Astrocyte (in vitro differentiated cells and primary cell): ENCODE measurements at regions not wholly inside any gene's neighbourhood (a gene's known extent, or its start where the extent isn't known, plus 50 kb on each side); places are given as distances from the start of the nearest gene placed in this dataset.

Experiments
- DNase-seq: peaks from one replicate; pipeline ENCODE4 v3.0.0-alpha.2; 2010; ENCODE audit warnings: low read depth
- FAIRE-seq: peaks from 2 replicates; lab custom pipeline; 2011; peaks lifted over from hg19 to GRCh38; lab: Jason Lieb, UNC
- H2AFZ ChIP-seq: 2 replicates; pipeline ENCODE4 v1.6.0; 2012; ENCODE audit warnings: low read depth, low read length, inconsistent platforms
- H3K27ac ChIP-seq: 2 replicates; pipeline ENCODE4 v1.5.1; 2011; ENCODE audit warnings: low read depth, low read length, inconsistent platforms
- H3K27me3 ChIP-seq: 2 replicates; pipeline ENCODE4 v1.6.0; 2011; ENCODE audit warnings: low read length, inconsistent platforms; ENCODE audit not compliant: insufficient read depth
- H3K36me3 ChIP-seq: 2 replicates; pipeline ENCODE4 v1.5.1; 2011; ENCODE audit warnings: low read length, inconsistent platforms; ENCODE audit not compliant: insufficient read depth
- H3K4me1 ChIP-seq: 2 replicates; pipeline ENCODE4 v1.5.1; 2011; ENCODE audit warnings: low read length, inconsistent platforms; ENCODE audit not compliant: insufficient read depth
- H3K4me2 ChIP-seq: 2 replicates; pipeline ENCODE4 v1.6.0; 2012; ENCODE audit warnings: low read length, inconsistent platforms
- H3K4me3 ChIP-seq: 2 replicates; pipeline ENCODE4 v1.5.1; 2011; ENCODE audit warnings: low read depth, mild to moderate bottlenecking, low read length, inconsistent platforms; ENCODE audit not compliant: insufficient read depth
- H3K79me2 ChIP-seq: 2 replicates; pipeline ENCODE4 v1.6.0; 2012; ENCODE audit warnings: mild to moderate bottlenecking, low read length, inconsistent platforms; ENCODE audit not compliant: insufficient read depth
- H3K9ac ChIP-seq: 2 replicates; pipeline ENCODE4 v1.6.0; 2012; ENCODE audit warnings: mild to moderate bottlenecking, low read length, inconsistent platforms
- H3K9me3 ChIP-seq: 2 replicates; pipeline ENCODE4 v1.5.1; 2012; ENCODE audit warnings: low read depth, mild to moderate bottlenecking, low read length, inconsistent platforms; ENCODE audit not compliant: insufficient read depth
- H4K20me1 ChIP-seq: 2 replicates; pipeline ENCODE4 v1.6.0; 2012; ENCODE audit warnings: low read length, inconsistent platforms; ENCODE audit not compliant: insufficient read depth
- H3K27ac Mint-ChIP-seq: one replicate; pipeline ENCODE4 v1.8.0; 2021; ENCODE audit warnings: mild to moderate bottlenecking, mixed read lengths; ENCODE audit not compliant: unreplicated experiment
- H3K27me3 Mint-ChIP-seq: one replicate; pipeline ENCODE4 v1.8.0; 2021; ENCODE audit warnings: low read depth, mixed read lengths; ENCODE audit not compliant: unreplicated experiment
- H3K36me3 Mint-ChIP-seq: one replicate; pipeline ENCODE4 v1.8.0; 2021; ENCODE audit warnings: low read depth, mixed read lengths; ENCODE audit not compliant: unreplicated experiment
- H3K4me1 Mint-ChIP-seq: one replicate; pipeline ENCODE4 v1.8.0; 2021; ENCODE audit warnings: low read depth, mixed read lengths; ENCODE audit not compliant: unreplicated experiment
- H3K4me3 Mint-ChIP-seq: one replicate; pipeline ENCODE4 v1.8.0; 2021; ENCODE audit warnings: mild to moderate bottlenecking, moderate library complexity, mixed read lengths; ENCODE audit not compliant: unreplicated experiment
- H3K9me3 Mint-ChIP-seq: one replicate; pipeline ENCODE4 v1.8.0; 2021; ENCODE audit warnings: mild to moderate bottlenecking, mixed read lengths; ENCODE audit not compliant: unreplicated experiment
- EZH2 ChIP-seq: IDR thresholded peaks from 2 replicates; pipeline ENCODE4 v1.6.1; 2012; ENCODE audit warnings: mild to moderate bottlenecking, low read length, inconsistent platforms; ENCODE audit not compliant: insufficient read depth
- TF ChIP-seq, protein P1 (sequence below): IDR thresholded peaks from 2 replicates; pipeline ENCODE4 v1.5.1; 2011; ENCODE audit warnings: low read depth, mild to moderate bottlenecking, inconsistent platforms, low read length, moderate library complexity; ENCODE audit not compliant: insufficient read depth

- H3K27me3 Mint-ChIP-seq = no peaks in the 10 kb centered on the region
- no peaks in the 10 kb centered on the region for H3K9me3 ChIP-seq
Measured at GRCh38 chr3:20648921-20649381, 462.9 kb upstream of the SGO1 start.

GRCh38 chr3:20648294-20648693, 462.3 kb upstream of the SGO1 start:
- Histone ChIP-seq H3K27me3 (no peaks in the 10 kb centered on the region), H4K20me1 (no peaks in the 10 kb centered on the region), H3K9me3 (no peaks in the 10 kb centered on the region), H2AFZ (no peak overlapping the region), H3K79me2 (no peaks in the 10 kb centered on the region), H3K36me3 (no peaks in the 10 kb centered on the region), H3K27ac (peak overlapping the region; percentile 83), H3K4me1 (peaks cover 15% of the 10 kb centered on the region), H3K4me2 (peak overlapping the region; percentile 50), H3K4me3 (no peak overlapping the region), H3K9ac (peak overlapping the region; percentile 12)
- Mint-ChIP-seq H3K36me3 (no peaks in the 10 kb centered on the region), H3K27me3 (no peaks in the 10 kb centered on the region), H3K4me1 (peaks cover 40% of the 10 kb centered on the region), H3K4me3 (no peak overlapping the region), H3K27ac (peak overlapping the region; percentile 80), H3K9me3 (peaks cover 2% of the 10 kb centered on the region)
- TF ChIP-seq, protein P1, sequence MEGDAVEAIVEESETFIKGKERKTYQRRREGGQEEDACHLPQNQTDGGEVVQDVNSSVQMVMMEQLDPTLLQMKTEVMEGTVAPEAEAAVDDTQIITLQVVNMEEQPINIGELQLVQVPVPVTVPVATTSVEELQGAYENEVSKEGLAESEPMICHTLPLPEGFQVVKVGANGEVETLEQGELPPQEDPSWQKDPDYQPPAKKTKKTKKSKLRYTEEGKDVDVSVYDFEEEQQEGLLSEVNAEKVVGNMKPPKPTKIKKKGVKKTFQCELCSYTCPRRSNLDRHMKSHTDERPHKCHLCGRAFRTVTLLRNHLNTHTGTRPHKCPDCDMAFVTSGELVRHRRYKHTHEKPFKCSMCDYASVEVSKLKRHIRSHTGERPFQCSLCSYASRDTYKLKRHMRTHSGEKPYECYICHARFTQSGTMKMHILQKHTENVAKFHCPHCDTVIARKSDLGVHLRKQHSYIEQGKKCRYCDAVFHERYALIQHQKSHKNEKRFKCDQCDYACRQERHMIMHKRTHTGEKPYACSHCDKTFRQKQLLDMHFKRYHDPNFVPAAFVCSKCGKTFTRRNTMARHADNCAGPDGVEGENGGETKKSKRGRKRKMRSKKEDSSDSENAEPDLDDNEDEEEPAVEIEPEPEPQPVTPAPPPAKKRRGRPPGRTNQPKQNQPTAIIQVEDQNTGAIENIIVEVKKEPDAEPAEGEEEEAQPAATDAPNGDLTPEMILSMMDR = no peak
- TF ChIP-seq EZH2 = no peak
- FAIRE-seq (peak; percentile 90), DNase-seq (peak; percentile 91)

More at GRCh38 chr3:20648921-20649381, 462.9 kb upstream of the SGO1 start:
- Histone ChIP-seq H3K4me3 (no peak overlapping the region), H3K9ac (peak overlapping the region; percentile 12), H3K27me3 (no peaks in the 10 kb centered on the region), H3K27ac (peak overlapping the region; percentile 83), H3K79me2 (no peaks in the 10 kb centered on the region), H4K20me1 (no peaks in the 10 kb centered on the region), H3K4me2 (peak overlapping the region; percentile 50), H3K36me3 (no peaks in the 10 kb centered on the region), H2AFZ (no peak overlapping the region), H3K4me1 (peaks cover 15% of the 10 kb centered on the region)
- peaks cover 40% of the 10 kb centered on the region for H3K4me1 Mint-ChIP-seq
- H3K27ac Mint-ChIP-seq = peak overlapping the region; percentile 79
- no peak for FAIRE-seq
- no peaks in the 10 kb centered on the region for H3K36me3 Mint-ChIP-seq
- peaks cover 2% of the 10 kb centered on the region for H3K9me3 Mint-ChIP-seq
- peak; percentile 83 for DNase-seq
- TF ChIP-seq, protein P1 = no peak
- TF ChIP-seq EZH2 = no peak
- no peak overlapping the region for H3K4me3 Mint-ChIP-seq

GRCh38 chr3:20646425-20646824, 460.4 kb upstream of the SGO1 start:
- Mint-ChIP-seq H3K27me3 (no peaks in the 10 kb centered on the region), H3K4me3 (no peak overlapping the region), H3K9me3 (peaks cover 2% of the 10 kb centered on the region), H3K36me3 (no peaks in the 10 kb centered on the region), H3K27ac (no peak overlapping the region), H3K4me1 (peaks cover 28% of the 10 kb centered on the region)
- DNase-seq (no peak), FAIRE-seq (no peak)
- Histone ChIP-seq H3K9me3 (no peaks in the 10 kb centered on the region), H4K20me1 (no peaks in the 10 kb centered on the region), H2AFZ (no peak overlapping the region), H3K79me2 (no peaks in the 10 kb centered on the region), H3K4me1 (peaks cover 15% of the 10 kb centered on the region), H3K27ac (no peak overlapping the region), H3K4me2 (no peak overlapping the region), H3K36me3 (no peaks in the 10 kb centered on the region), H3K9ac (no peak overlapping the region), H3K27me3 (no peaks in the 10 kb centered on the region), H3K4me3 (no peak overlapping the region)
- no peak for TF ChIP-seq EZH2
- TF ChIP-seq, protein P1 = no peak
